NT2/D1 (cell line): ENCODE measurements at regions not wholly inside any gene's neighbourhood (a gene's known extent, or its start where the extent isn't known, plus 50 kb on each side); places are given as distances from the start of the nearest gene placed in this dataset.

Experiments used
- DNase-seq: peaks from one replicate; pipeline ENCODE4 v3.0.0-alpha.2; 2011; ENCODE audit warnings: low read depth, low spot score
- H3K27me3 ChIP-seq: 2 replicates; pipeline ENCODE4 v1.6.0; 2011; ENCODE audit warnings: mild to moderate bottlenecking; ENCODE audit not compliant: insufficient read length, insufficient read depth
- H3K36me3 ChIP-seq: 2 replicates; pipeline ENCODE4 v1.6.1; 2011; ENCODE audit warnings: mild to moderate bottlenecking, low read length, mixed read lengths; ENCODE audit not compliant: insufficient read depth, insufficient read length
- H3K4me1 ChIP-seq: 2 replicates; pipeline ENCODE4 v1.5.1; 2011; ENCODE audit not compliant: insufficient read depth, insufficient read length
- H3K4me3 ChIP-seq: 2 replicates; pipeline ENCODE4 v1.5.1; 2011; ENCODE audit warnings: low read depth; ENCODE audit not compliant: insufficient read length
- H3K9ac ChIP-seq: 2 replicates; pipeline ENCODE4 v1.6.0; 2011; ENCODE audit warnings: low read depth; ENCODE audit not compliant: insufficient read length
- H3K9me3 ChIP-seq: 2 replicates; pipeline ENCODE4 v1.5.1; 2011; ENCODE audit warnings: mild to moderate bottlenecking, low read length; ENCODE audit not compliant: insufficient read depth
- SUZ12 ChIP-seq: IDR thresholded peaks from 2 replicates; pipeline ENCODE4 v1.6.1; 2011; ENCODE audit not compliant: insufficient read length, insufficient read depth; ENCODE audit errors: extremely low read depth
- YY1 ChIP-seq: IDR thresholded peaks from 2 replicates; pipeline ENCODE4 v1.6.1; 2011; ENCODE audit not compliant: insufficient read length, insufficient read depth
- ZNF274 ChIP-seq: IDR thresholded peaks from 2 replicates; pipeline ENCODE4 v1.6.1; 2011; ENCODE audit warnings: mild to moderate bottlenecking, low read depth, low read length

DNA sequence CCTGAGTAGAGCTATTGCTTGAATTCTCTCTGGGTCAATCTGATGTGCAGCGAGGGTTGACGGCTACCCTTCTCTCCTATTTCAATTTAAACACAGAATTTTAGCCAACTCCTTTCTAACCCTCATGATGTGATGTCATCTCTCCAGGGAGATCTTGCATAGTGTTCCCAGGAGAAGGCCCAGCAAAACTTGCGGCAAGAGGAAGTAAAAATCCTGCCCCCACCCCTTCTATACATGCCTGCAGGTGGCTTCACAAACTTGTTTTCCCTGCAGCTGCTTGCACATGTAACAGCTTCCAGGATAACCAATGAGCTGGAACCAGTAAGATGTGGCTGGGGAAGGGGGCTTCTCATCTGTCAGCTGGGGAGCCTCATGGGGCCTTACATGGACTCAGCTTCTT, 169.3 kb upstream of the CDH4 start:
- no peaks in the 10 kb centered on the region for H3K4me1 ChIP-seq
- H3K9ac ChIP-seq: no peak overlapping the region
- H3K4me3 ChIP-seq: no peak overlapping the region
- H3K9me3 ChIP-seq: peaks cover 14% of the 10 kb centered on the region; the same call in 1 of the 2 replicates
- H3K36me3 ChIP-seq: no peaks in the 10 kb centered on the region
- H3K27me3 ChIP-seq: peaks cover 100% of the 10 kb centered on the region
- no peak for DNase-seq
- no peak for TF ChIP-seq ZNF274
- TF ChIP-seq SUZ12: no peak
- TF ChIP-seq YY1: no peak

DNA sequence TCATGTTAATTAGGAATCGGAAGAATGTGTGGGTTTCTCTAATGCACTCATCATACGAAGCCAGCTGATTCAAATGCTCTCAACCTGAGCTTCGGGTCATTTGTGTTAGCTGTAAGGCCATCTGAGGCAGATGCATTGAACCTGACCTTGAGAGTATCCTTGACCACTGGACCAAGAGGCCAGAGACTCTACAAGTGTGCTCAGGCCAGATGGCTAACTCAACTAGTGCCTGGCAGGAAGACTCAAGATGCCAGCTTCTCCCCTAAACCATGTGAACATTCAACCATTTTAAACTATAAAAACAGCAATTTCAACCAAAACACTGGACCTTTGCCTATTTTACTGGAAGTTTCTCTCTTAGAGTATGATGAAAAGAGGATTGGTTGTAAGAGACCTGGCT, 168.6 kb upstream of the CDH4 start:
- Histone ChIP-seq H3K4me3 (no peak overlapping the region), H3K27me3 (peaks cover 100% of the 10 kb centered on the region), H3K4me1 (no peaks in the 10 kb centered on the region), H3K9me3 (peaks cover 14% of the 10 kb centered on the region; the same call in 1 of the 2 replicates), H3K36me3 (no peaks in the 10 kb centered on the region), H3K9ac (no peak overlapping the region)
- TF ChIP-seq SUZ12: no peak
- TF ChIP-seq ZNF274: no peak
- TF ChIP-seq YY1: no peak
- DNase-seq: no peak

DNA sequence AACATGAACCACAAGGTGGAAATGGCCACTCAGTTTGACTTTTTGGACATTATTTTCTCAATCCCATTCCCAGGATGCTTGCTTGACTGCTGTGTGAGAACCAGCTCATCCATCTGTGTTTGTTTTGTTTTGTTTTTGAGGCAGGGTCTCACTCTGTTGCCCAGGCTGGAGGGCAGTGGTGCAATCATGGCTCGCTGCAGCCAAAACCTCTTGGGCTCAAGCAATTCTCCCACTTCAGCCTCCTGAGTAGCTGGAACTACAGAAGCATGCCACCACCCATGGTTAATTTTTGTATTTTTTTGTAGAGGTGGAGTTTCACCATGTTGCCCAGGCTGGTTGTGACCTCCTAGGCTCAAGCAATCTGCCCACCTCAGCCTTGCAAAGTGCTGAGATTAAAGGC, 166.0 kb upstream of the CDH4 start:
- Histone ChIP-seq H3K36me3 (no peaks in the 10 kb centered on the region), H3K4me3 (no peak overlapping the region), H3K4me1 (no peaks in the 10 kb centered on the region), H3K9me3 (peaks cover 14% of the 10 kb centered on the region; the same call in 1 of the 2 replicates), H3K9ac (no peak overlapping the region), H3K27me3 (peaks cover 100% of the 10 kb centered on the region)
- DNase-seq: no peak
- no peak for TF ChIP-seq YY1
- no peak for TF ChIP-seq ZNF274
- TF ChIP-seq SUZ12: no peak

DNA sequence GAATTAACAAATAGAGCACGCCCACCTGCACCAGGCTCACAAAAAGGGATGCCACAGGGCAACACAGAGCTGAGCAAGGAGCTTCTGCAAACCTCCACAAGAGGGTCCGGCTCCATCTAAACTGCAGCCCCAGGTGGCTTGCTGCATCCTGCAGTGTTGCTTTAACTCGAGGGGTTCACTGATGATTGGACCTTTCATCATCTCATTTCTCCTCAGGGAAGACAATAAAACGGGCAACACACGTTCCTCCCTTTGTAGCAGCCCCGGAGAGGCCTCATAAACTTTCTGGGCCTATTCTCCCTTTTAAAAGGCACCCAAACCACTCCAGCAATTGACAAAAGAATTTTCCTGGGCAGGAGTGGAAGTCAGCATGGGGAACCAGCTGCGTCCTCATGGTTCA, 161.5 kb upstream of the CDH4 start:
- H3K4me1 ChIP-seq: no peaks in the 10 kb centered on the region
- no peak overlapping the region for H3K4me3 ChIP-seq
- no peak overlapping the region for H3K9ac ChIP-seq
- H3K36me3 ChIP-seq: no peaks in the 10 kb centered on the region
- H3K9me3 ChIP-seq: 0 out of 2 replicates have a peak, but pooled peaks cover 8% of the 10 kb centered on the region
- peaks cover 99% of the 10 kb centered on the region for H3K27me3 ChIP-seq
- no peak for TF ChIP-seq ZNF274
- no peak for TF ChIP-seq YY1
- TF ChIP-seq SUZ12: no peak
- DNase-seq: no peak

GRCh38 chr20:61092251-61092650, 159.8 kb upstream of the CDH4 start:
- Histone ChIP-seq H3K27me3 (peaks cover 99% of the 10 kb centered on the region), H3K9ac (no peak overlapping the region), H3K4me3 (no peak overlapping the region), H3K36me3 (no peaks in the 10 kb centered on the region), H3K9me3 (peaks cover 19% of the 10 kb centered on the region), H3K4me1 (no peaks in the 10 kb centered on the region)
- TF ChIP-seq SUZ12: no peak
- TF ChIP-seq YY1: no peak
- no peak for TF ChIP-seq ZNF274
- no peak for DNase-seq

- DNase-seq: no peak
- peaks cover 98% of the 10 kb centered on the region for H3K27me3 ChIP-seq
- no peaks in the 10 kb centered on the region for H3K4me1 ChIP-seq
- peaks cover 19% of the 10 kb centered on the region for H3K9me3 ChIP-seq
- TF ChIP-seq YY1: no peak
- TF ChIP-seq ZNF274: no peak
- TF ChIP-seq SUZ12: no peak
- H3K36me3 ChIP-seq: no peaks in the 10 kb centered on the region
- no peak overlapping the region for H3K9ac ChIP-seq
- H3K4me3 ChIP-seq: no peak overlapping the region
Observed at GRCh38 chr20:61094581-61094980, 157.5 kb upstream of the CDH4 start.

- Histone ChIP-seq H3K4me3 (no peak overlapping the region), H3K9me3 (peaks cover 19% of the 10 kb centered on the region), H3K9ac (no peak overlapping the region), H3K4me1 (no peaks in the 10 kb centered on the region), H3K27me3 (peaks cover 97% of the 10 kb centered on the region), H3K36me3 (no peaks in the 10 kb centered on the region)
- no peak for DNase-seq
- TF ChIP-seq ZNF274 (no peak), SUZ12 (no peak), YY1 (no peak)
Observed at GRCh38 chr20:61096463-61096862, 155.6 kb upstream of the CDH4 start.
